ENCODE measurements at regions not wholly inside any gene's neighbourhood (a gene's known extent, or its start where the extent isn't known, plus 50 kb on each side); places are given as distances from the start of the nearest gene placed in this dataset.

DNA sequence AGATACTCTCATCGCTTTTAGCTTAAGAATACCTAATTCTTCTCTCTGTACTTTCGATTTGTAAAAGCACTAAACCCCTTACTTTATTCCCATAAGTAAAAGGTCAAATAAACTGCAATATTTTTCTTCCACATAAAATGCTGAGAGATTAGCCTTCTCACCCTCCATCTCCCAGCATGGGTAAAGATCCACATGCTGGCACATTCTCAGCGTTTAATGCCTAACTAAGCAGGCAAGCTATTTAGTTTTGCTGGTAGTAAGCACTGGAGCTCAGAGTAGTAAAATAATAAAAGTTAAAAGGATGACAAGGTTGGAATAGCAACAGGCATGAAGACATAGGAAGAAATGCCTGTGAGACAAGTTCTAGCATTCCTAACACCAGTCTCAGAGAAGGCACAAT lies 65.9 kb upstream of the NEBL start:
- Histone ChIP-seq H3K4me1 (no peaks in the 10 kb centered on the region), H3K9me3 (no peaks in the 10 kb centered on the region), H3K4me3 (no peak overlapping the region), H3K27ac (no peak overlapping the region), H3K27me3 (no peaks in the 10 kb centered on the region), H3K36me3 (ENCODE audit: low read depth, missing control alignments) (no peaks in the 10 kb centered on the region)
- no peak for DNase-seq
- 90 to 97% methylated on average over 3 of the region's 3 CpGs for whole genome bisulfite sequencing, 2 donors
- no peak for TF ChIP-seq POLR2A (IDR thresholded peaks at IDR 0.05)
- no peak for TF ChIP-seq CTCF (IDR thresholded peaks at IDR 0.05)
- intact Hi-C loops (cut with DNase I; ENCODE audit: low total_unique reads): no loop called here

DNA sequence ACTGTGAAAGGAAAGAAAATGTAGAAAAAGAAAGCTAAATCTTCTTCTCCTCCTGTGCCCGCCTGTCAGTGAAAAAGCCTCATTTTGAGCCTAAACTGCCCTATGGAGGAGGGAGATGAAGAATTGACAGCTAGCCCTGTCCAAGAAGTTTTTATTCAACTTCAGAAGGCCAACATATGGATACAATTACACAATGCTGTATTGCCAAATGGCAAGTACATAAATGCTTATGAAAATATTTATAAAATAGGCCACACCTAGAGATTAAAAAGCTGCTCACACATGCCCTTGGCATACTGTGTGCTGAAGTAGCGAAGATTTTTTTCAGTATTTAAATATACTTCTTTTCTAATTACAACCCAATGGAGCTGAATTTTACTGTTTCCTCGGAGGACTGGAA lies 65.1 kb upstream of the NEBL start:
- DNase-seq: no peak
- 88 to 91% methylated on average over 3 of the region's 3 CpGs for WGBS, 2 donors
- Histone ChIP-seq H3K9me3 (no peaks in the 10 kb centered on the region), H3K36me3 (ENCODE audit: low read depth, missing control alignments) (no peaks in the 10 kb centered on the region), H3K27ac (no peak overlapping the region), H3K4me3 (no peak overlapping the region), H3K27me3 (no peaks in the 10 kb centered on the region), H3K4me1 (no peaks in the 10 kb centered on the region)
- no peak for TF ChIP-seq CTCF (IDR thresholded peaks at IDR 0.05)
- no peak for TF ChIP-seq POLR2A (IDR thresholded peaks at IDR 0.05)
- intact Hi-C loops (cut with DNase I; ENCODE audit: low total_unique reads): no loop called here

DNA sequence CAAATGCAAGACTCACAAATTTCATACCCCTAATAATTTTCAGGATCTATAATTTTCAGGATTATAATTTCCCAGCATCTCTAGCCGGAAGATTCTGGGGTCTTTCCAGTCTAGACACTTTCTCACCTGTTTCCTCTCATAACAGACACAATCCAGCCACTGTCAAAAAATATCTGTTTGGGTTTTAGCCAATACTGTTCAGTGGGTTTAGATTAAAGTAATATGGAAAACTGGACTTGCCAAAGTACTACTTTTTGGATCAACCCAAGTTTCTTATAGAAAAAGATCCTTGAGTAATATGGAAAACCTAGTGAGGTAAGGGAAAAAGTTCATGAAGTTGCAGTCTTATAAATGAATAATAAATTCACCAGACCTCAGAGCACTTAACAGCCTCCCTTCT lies 62.1 kb upstream of the NEBL start:
- intact Hi-C loops (cut with DNase I; ENCODE audit: low total_unique reads): no loop called here
- no peaks in the 10 kb centered on the region for H3K36me3 ChIP-seq (ENCODE audit: low read depth, missing control alignments)
- H3K27me3 ChIP-seq: no peaks in the 10 kb centered on the region
- 90 to 96% methylated on average over 1 of the region's 1 CpG for WGBS, 2 donors
- H3K4me1 ChIP-seq: no peaks in the 10 kb centered on the region
- no peaks in the 10 kb centered on the region for H3K9me3 ChIP-seq
- no peak overlapping the region for H3K4me3 ChIP-seq
- H3K27ac ChIP-seq: no peak overlapping the region
- DNase-seq: no peak
- no peak for TF ChIP-seq CTCF (IDR thresholded peaks at IDR 0.05)
- TF ChIP-seq POLR2A (IDR thresholded peaks at IDR 0.05): no peak

- intact Hi-C loops (cut with DNase I; ENCODE audit: low total_unique reads): no loop called here
- no peak for DNase-seq
- 88% methylated on average over 3 of the region's 3 CpGs for WGBS, 2 donors
These were observed 61.7 kb upstream of the NEBL start for GRCh38 chr10:20958764-20959163.

More at GRCh38 chr10:20958764-20959163, 61.7 kb upstream of the NEBL start:
- Histone ChIP-seq H3K36me3 (ENCODE audit: low read depth, missing control alignments) (no peaks in the 10 kb centered on the region), H3K4me1 (no peaks in the 10 kb centered on the region), H3K4me3 (no peak overlapping the region), H3K27ac (no peak overlapping the region), H3K27me3 (no peaks in the 10 kb centered on the region), H3K9me3 (no peaks in the 10 kb centered on the region)
- TF ChIP-seq POLR2A (IDR thresholded peaks at IDR 0.05): no peak
- no peak for TF ChIP-seq CTCF (IDR thresholded peaks at IDR 0.05)
